ENCODE measurements at regions not wholly inside any gene's neighbourhood (a gene's known extent, or its start where the extent isn't known, plus 50 kb on each side); places are given as distances from the start of the nearest gene placed in this dataset.

- Histone ChIP-seq H3K36me3 (ENCODE audit: control insufficient read depth in 4 of 4, insufficient read depth in 3 of 4, low read depth in 1 of 4, low read length in 3 of 4) (no peaks in the 10 kb centered on the region), H3K9me3 (ENCODE audit: control insufficient read depth in 4 of 4, low read length in 3 of 4) (peaks cover 0 to 5% (median 2%) of the 10 kb centered on the region in 4 donors), H3K4me3 (ENCODE audit: low read depth in 1 of 3, low read length in 3 of 3) (no peak overlapping the region), H3K27ac (ENCODE audit: low read depth in 1 of 2, low read length in 2 of 2) (no peak overlapping the region), H3K4me1 (ENCODE audit: control insufficient read depth in 4 of 4, insufficient read depth in 4 of 4, low read length in 3 of 4) (no peaks in the 10 kb centered on the region), H3K27me3 (ENCODE audit: control insufficient read depth in 4 of 4, insufficient read depth in 4 of 4, low read length in 3 of 4) (no peaks in the 10 kb centered on the region), H3K9ac (ENCODE audit: low read depth in 1 of 2, low read length in 2 of 2) (no peak overlapping the region)
- 73% methylated on average over 4 of the region's 4 CpGs for WGBS
- no peak for DNase-seq (ENCODE audit: low spot score)
- no peak for TF ChIP-seq HNF4G (IDR thresholded peaks at IDR 0.05)
- no peak for TF ChIP-seq JUND (IDR thresholded peaks at IDR 0.05)
- no peak for TF ChIP-seq FOXA2 (IDR thresholded peaks at IDR 0.05)
- no peak for TF ChIP-seq REST (IDR thresholded peaks at IDR 0.05)
- no peak for TF ChIP-seq EGR1 (IDR thresholded peaks at IDR 0.05; ENCODE audit: low read depth in 2 of 2)
- TF ChIP-seq FOXA1 (IDR thresholded peaks at IDR 0.05), result no peak
- TF ChIP-seq ZBTB33 (IDR thresholded peaks at IDR 0.05), result no peak
- TF ChIP-seq MAX (IDR thresholded peaks at IDR 0.05), result no peak
Measured at GRCh38 chr4:12042818-12043217, 614.1 kb upstream of the HS3ST1 start.

- TF ChIP-seq HNF4G (IDR thresholded peaks at IDR 0.05) (no peak), MAX (IDR thresholded peaks at IDR 0.05) (no peak), HNF4A (conservative IDR thresholded peaks at IDR 0.05) (no peak), CTCF (IDR thresholded peaks at IDR 0.05; ENCODE audit: low read depth, low read length, missing input control) (peak; percentile 5), ZBTB33 (IDR thresholded peaks at IDR 0.05) (no peak), RAD21 (IDR thresholded peaks at IDR 0.05) (peak; percentile 39 to 47)
- 50% methylated on average over 2 of the region's 2 CpGs for WGBS
- H3K27ac ChIP-seq (ENCODE audit: low read depth in 1 of 2, low read length in 2 of 2), result no peak overlapping the region
- no peaks in the 10 kb centered on the region for H3K27me3 ChIP-seq (ENCODE audit: control insufficient read depth in 4 of 4, insufficient read depth in 4 of 4, low read length in 3 of 4)
- H3K9ac ChIP-seq (ENCODE audit: low read depth in 1 of 2, low read length in 2 of 2), result no peak overlapping the region
- H3K4me1 ChIP-seq (ENCODE audit: control insufficient read depth in 4 of 4, insufficient read depth in 4 of 4, low read length in 3 of 4), result no peaks in the 10 kb centered on the region
- DNase-seq (ENCODE audit: low spot score), result no peak
- no peaks in the 10 kb centered on the region for H3K36me3 ChIP-seq (ENCODE audit: control insufficient read depth in 4 of 4, insufficient read depth in 3 of 4, low read depth in 1 of 4, low read length in 3 of 4)
- peaks cover 0 to 5% (median 2%) of the 10 kb centered on the region in 4 donors for H3K9me3 ChIP-seq (ENCODE audit: control insufficient read depth in 4 of 4, low read length in 3 of 4)
- H3K4me3 ChIP-seq (ENCODE audit: low read depth in 1 of 3, low read length in 3 of 3), result no peak overlapping the region
Measured at GRCh38 chr4:12041828-12042227, 613.1 kb upstream of the HS3ST1 start.
